HG03135 (cell line): ENCODE measurements at regions not wholly inside any gene's neighbourhood (a gene's known extent, or its start where the extent isn't known, plus 50 kb on each side); places are given as distances from the start of the nearest gene placed in this dataset.

Experiments used
- ATAC-seq: cut with Tn5 transposase; IDR thresholded peaks from one replicate; pipeline ENCODE4 v1.9.1; 2021; ENCODE audit warnings: mild to moderate bottlenecking, moderate library complexity; ENCODE audit not compliant: unreplicated experiment

DNA sequence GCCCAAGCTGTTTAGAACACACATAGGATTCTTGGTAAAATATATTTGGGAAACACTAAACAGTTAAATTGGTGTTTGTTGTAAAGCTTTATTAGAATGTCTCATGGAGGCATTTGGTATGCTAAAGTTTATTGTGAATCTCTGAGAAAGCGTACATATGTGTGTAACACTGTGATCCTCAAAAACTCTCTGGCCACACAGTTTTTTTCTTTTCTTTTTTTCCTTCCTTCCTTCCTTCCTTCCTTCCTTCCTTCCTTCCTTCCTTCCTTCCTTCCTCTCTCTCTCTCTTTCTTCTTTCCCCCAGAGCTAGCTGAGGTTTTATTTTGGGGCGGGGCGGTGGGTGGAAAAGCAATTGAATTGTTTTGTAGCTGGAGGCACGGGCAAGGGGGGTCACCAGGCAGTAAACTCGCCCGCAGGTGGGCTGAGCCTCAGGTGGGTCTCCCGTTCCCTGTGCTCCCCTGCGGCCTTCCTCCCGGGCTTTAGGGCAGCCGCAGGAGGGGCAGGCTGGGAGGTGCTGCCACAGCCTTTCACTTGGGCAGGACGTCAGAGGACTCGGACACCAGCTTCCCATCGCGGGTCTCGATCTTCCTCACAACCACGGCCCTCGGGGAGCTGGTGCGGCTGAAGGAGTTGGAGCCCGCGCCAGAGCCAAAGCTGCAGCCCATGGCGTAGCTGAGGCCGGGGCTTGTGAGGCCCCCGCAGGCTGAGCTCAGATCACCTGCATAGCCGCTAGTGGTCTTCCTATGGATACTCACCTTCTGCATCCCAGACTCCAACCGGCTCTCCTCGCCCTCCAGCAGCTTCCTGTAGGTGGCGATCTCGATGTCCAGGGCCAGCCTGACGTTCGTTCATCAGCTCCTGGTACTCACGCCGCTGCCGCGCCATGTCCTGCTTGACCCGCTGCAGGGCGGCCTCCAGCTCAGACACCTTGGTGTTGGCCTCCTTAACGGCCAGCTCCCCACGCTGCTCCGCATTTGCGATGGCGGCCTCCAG lies 459.0 kb downstream of the GATA3 start:
- ATAC-seq: no peak

DNA sequence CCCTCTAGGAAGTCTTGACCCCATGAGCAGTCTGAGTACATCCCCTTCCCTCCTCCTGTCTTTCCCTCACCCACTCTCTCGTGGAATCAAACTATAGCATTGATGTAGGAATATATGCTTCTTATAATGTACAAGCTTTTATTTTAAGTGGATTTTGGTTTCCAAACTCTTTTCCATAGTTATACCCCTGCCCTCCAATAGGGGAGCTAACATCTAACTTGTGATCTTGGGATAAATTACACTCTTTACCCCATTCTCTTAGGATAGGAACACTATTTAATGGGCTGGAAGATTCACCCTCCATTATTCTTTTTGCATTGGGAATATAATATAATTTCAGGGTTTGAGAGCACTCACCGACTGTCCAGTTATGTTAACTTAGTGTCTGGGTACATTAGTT lies 465.9 kb downstream of the GATA3 start:
- ATAC-seq: no peak

- no peak for ATAC-seq
These were observed 473.3 kb downstream of the GATA3 start for GRCh38 chr10:8527773-8528172.

DNA sequence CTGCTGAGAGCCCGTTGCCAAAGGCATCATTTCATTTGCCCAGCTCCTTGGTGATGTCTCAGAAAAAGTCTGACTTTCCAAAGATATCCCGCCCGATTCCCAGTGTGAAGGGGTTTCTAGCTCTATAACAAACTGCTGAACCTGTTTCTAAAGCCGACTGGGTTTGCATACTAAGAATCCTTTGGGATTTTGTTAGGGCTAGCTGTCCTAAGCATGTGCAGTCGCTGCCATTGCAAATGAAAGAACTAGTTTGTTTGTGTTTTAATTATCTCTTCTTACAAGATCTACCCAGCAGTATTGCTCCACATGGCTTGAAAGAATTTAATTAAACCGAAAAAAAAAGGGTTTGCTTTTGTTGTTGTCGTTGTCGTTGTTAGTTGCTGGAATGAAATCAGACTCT lies 476.6 kb downstream of the GATA3 start:
- no peak for ATAC-seq

DNA sequence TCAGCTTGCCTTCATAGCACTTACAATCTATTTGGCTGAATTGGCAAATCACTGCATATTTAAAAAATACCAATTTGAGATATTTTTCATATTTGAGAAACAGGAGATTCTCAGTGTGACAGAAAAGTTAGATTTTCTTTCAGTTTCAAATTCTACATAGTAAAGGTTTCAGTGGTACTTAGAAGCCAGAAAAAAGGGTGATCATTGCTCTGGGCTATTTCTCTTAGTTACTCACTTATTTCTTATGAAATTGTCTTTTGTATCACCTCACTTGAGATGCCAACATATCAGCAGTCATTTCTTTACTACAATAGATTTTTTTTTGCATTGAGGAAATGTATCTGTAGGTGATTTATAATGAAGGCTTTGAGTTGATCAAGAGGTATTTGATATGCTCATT lies 478.2 kb downstream of the GATA3 start:
- no peak for ATAC-seq

GRCh38 chr10:8533462-8533861 lies 479.0 kb downstream of the GATA3 start:
- ATAC-seq: no peak

GRCh38 chr10:8534096-8534495 lies 479.6 kb downstream of the GATA3 start:
- no peak for ATAC-seq

- no peak for ATAC-seq
These were observed 480.4 kb downstream of the GATA3 start for GRCh38 chr10:8534891-8535290.

DNA sequence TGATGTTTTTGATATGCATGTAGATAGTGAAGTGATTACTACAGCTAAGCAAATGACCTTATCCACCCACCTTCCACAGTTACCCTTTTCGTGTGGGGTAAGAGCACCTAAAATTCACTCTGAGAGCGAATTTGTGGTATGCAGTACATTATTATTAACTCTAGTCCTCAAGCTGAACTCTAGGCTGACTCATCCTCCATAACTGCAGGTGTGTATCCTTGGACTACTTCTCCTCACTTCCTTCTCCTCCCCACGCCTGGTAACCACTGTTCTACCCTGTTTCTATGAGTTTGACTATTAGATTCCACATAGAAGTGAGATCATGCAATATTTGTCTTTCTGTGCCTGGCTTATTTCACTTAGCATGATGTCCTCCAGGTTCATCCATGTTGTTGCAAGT lies 484.6 kb downstream of the GATA3 start:
- no peak for ATAC-seq

- no peak for ATAC-seq
These were observed 489.0 kb downstream of the GATA3 start for GRCh38 chr10:8543361-8544056.

GRCh38 chr10:8544057-8544380 lies 489.5 kb downstream of the GATA3 start:
- ATAC-seq: no peak

- ATAC-seq: no peak
These were observed 490.0 kb downstream of the GATA3 start for GRCh38 chr10:8544500-8544899.

- ATAC-seq: no peak
These were observed 500.1 kb downstream of the GATA3 start for GRCh38 chr10:8554574-8554973.

DNA sequence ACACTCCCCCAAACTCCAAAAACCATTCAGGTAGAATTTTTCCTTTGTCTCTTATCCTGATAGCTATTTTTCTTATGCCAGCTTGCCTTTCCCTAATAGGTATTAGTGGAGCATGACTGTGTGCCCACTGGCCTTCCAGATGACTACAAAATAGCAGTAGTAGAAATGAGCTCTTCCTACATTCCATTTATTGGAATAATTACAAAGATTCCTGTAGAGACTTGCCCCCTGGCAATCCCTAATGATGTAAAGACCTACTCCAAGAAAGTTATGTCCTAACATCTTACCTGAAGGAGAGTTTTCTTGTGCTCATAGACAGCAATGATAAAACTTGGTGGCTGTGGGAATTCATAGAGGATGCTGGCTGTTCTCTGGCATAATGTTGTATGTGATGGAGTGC lies 501.8 kb downstream of the GATA3 start:
- no peak for ATAC-seq

GRCh38 chr10:8563478-8563877 lies 509.0 kb downstream of the GATA3 start:
- no peak for ATAC-seq

- ATAC-seq: no peak
These were observed 512.2 kb downstream of the GATA3 start for GRCh38 chr10:8566737-8567136.

- no peak for ATAC-seq
These were observed 513.9 kb downstream of the GATA3 start for GRCh38 chr10:8568401-8568800.

GRCh38 chr10:8575620-8576019 lies 521.1 kb downstream of the GATA3 start:
- no peak for ATAC-seq

DNA sequence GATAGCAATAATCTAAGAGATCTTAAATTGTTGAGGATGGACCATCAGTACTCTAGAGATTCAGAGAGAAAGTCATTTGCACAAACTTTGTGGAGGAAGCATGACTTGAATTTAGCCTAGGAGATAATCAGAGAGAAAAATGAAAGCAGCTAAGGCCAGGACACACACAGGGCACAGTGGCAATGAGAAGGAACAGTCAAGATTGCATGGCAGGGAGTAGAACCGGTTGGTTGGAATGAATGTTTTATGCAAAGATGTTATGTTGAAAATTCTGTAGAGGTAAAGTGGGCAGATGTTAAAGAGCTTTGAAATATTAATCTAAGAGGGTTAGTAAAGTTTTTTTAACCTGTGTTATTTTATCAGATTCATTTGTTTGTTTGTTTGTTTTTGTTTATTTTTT lies 521.8 kb downstream of the GATA3 start:
- ATAC-seq: no peak

GRCh38 chr10:8576911-8577310 lies 522.4 kb downstream of the GATA3 start:
- no peak for ATAC-seq

GRCh38 chr10:8577686-8578085 lies 523.2 kb downstream of the GATA3 start:
- no peak for ATAC-seq

DNA sequence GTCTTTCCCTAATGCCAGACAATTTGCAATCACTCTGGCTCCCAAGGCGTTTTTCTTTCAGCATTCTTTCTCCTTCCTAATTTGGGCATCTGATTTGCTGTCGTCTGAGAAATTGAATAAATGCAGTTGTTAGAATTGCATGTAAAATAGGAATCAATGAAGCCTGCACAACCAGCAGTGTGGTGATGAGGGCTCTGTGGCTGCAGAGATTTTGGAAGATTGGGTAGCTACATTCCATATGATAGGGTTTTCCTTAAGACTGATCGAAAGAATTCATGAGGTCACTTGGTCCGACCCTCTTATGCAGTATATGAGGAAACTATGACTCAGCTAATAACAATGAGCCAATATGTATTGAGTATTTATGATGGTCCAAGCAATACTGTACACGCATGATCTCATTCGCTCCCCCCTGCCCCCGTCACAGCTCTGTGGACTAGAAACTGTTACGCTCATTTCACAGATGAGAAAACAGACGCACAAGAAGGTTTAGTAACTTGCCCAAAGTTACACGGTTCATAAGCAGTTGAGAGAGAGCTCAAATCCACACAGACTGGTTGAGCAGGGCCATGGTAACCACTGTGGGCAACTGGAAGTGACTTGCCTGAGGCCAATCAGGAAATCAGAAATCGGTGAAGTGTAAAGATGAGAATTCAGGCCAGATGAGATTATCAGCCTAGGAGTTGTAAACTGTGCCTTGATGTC lies 527.2 kb downstream of the GATA3 start:
- no peak for ATAC-seq
